NCI-H460 (cell line): ENCODE measurements at regions not wholly inside any gene's neighbourhood (a gene's known extent, or its start where the extent isn't known, plus 50 kb on each side); places are given as distances from the start of the nearest gene placed in this dataset.

ENCODE experiments used
- DNase-seq: peaks from one replicate; pipeline ENCODE4 v3.0.0-alpha.2; 2016; ENCODE audit warnings: low read depth; ENCODE audit errors: extremely low read depth

DNA sequence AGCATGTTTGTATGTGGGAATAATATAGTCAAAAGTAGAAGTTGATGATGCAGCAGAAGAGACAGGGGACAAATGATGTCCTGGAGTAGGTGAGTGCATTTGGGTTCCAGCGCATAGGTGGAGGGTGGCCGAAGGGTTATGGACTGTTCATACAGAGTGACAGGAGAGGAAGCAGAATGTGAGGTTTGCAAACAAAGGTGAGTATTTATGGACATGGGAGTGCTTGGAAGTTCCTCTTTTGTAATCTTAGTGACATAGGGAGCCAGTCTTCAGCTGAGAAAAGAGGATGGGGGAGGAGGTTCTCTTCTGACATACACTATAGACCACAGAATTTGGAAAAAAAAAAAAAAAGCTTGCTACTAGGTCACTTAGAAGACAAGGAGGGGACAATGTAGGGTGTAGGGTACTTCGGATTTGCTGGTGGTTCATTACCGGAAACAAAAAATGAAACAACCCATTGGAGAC is 331.6 kb downstream of the DLEU7 start:
- no peak for DNase-seq

DNA sequence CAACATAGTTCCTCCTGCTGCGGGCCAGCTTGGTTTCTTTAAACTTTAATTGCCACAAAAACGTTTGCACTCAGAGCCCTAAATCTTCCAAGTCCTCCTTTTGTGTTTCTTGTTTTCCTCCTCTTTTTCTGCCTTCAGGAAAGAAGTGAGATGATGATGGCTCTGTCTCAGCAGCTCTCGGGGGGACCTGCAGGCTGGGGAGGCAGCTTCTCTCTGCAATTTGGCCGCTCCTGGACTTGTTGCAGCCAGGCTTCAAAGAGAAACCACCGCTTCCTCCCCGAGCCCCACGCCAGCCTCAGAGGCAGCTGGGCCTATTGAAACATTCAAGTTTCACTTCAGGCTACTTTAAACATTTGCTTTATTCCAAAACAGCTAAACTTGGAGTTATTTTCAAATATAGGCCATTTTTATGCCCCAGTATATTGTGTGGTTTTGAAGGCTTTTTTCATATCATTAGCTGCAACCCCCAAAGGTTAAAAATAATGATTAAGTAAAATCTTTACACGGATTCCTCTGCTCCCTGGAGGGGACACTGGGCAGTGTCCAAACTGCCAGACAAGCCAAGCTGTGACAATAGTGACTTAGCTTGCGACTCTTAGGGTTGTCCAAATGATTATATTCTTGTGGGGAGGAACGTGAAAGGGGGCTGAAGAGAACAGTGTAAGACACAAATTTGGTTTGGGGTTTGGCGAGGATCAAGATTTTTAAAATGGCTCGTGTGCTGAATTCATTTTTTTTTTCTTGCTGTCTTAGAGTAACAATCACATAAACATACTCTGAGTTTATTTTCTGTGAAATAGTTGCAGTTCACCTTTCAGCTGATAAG is 330.8 kb downstream of the DLEU7 start:
- no peak for DNase-seq

DNA sequence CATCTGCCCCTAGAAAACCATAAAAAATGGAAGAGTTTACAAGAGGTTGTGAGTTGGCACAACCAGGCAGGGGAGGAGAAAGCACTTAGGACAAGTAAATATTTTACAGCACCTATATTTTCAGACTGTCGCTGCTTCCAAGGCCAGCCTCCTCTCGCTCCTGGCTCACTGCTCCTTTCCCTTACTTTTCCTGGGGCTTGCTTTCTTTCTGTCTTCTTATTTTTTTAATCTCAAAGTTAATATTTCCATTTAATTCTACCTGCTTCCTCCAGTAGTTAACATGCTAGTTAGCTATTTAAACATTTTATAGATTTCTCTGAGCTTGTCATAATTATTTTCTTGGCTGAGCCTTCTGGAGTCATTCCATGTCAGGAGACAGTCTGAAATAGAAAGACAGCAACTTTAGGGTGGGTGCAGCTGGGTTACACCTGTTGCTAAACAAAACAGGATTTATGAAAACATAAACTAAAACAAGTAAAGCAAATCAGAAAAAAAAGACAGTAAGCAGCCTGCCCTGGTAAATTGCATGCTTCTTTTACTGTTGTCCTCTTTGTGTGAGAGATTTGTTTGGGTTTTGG is 330.1 kb downstream of the DLEU7 start:
- DNase-seq = no peak

DNA sequence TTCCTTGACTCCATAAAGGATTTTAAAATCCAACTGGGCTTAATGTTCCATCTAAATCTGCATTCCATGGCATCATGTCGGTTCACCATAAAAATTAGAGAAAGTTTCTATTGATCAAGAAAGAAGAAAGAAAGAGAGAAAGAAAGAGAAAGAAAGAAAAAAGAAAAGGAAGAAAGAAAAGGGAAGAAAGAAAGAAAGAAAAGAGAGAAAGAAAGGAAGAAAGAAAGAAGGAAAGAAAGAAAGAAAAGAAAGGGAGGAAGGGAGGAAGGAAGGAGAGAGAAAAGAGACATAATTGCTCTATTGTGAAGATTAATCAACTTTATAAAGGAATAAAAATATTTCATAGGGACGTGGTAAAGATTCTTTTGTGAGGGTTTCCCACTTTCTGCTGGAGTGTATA is 329.2 kb downstream of the DLEU7 start:
- DNase-seq = no peak

DNA sequence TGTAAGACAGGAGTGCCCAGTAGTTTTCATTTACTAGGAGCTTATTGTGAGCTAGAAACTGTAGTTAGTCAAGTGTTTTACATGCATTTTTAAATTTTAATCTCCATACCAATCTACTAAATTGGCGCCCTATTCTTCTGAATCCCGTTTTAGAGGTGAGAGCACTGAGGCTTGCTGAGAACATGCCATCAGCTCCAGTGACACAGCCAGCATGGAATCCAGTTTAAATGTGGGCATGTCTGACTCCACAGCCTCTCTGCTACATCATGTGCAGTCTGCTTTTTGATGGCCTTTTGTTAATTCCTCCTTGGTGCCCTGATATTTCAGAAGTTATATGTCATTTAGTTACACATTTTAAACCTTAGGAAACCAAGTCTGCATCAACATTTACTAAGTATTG is 325.4 kb downstream of the DLEU7 start:
- no peak for DNase-seq

DNA sequence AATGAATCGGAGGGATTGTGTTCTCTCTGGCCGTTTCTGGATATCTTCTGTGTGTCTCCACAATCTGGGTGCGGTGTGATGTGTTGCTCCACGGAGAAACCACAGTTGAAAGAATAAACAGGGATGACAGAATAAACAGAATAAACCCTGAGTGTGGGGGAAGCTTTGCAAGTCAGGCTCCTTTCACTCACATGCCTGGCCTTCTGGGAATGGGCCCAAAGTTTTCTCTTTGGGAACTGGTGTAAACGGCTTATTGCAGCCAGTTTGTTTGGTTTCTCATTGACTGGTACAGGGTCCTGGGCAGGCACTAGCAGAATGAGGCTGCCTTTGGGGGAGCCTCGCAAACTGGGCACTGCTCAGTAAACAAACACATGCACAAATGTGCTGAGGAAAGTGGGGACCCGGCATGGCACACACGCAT is 324.7 kb downstream of the DLEU7 start:
- no peak for DNase-seq

DNA sequence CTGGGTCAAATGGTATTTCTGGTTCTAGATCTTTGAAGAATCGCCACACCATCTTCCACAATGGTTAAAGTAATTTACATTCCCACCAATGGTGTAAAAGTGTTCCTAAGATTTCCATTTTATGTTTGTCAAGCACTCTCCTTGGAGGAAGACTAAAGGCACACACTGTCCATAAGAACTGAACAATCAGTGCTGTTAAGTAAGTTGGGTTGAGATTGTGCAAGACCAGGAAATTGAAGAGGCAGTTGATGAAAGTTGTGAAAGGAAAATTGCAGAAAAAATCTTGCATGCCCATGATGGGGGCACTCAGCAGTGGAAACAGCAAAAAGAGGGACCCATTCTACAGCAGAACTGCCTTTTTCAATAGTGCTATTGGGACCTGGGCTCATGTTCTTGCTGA is 323.6 kb downstream of the DLEU7 start:
- DNase-seq = no peak

DNA sequence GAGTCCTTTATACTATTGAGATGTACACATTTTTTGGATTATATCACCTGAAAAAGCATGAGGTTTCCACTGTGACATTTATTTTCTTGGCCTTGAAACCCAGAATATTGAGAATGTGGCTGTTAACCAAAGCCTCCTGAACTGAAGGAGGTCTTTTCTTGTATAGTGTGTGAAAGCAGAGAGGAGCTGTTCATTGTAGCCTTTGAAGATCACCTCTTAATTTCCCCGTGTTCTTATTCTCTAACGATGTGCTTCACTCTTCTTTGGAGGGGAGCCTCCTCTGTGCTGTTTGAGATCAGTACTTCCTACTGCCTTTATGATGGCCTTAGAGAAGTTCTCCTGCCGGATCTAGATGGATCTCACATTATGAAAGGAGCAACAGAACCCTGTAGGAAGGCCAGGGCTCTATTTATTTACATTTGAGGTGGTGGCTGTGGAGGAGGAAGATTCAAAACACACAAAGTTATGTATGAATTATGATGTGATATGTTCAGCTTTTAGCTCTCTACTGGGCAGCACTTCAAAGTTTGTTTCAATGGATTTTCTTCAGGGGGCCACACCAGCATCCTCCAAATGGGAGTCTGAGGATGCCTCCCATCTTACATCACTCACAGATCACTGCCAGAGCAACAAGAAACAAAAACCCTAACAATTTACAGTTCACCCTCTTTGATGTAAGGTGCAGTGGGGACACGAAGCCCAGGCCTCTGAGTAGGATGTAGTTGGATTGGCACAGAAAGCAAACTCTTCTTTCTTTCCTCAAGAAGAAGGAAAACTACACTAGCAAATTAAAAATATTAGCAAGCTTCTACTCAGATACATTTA is 322.3 kb downstream of the DLEU7 start:
- DNase-seq = no peak

DNA sequence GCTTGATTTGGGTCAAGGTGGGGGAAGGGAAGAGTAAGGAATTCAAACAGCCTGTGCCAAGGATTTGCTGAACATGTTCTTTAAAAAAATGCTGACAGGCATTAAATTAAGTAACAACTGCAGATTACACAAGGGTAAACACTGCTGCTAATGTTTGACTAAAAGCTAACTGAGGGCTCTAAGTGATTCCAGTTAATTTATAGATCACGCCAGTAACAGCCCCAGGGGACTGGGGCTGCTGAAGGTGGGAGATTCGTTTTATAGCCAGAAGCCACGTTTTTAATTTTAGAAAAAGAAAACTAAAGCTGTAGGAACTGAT is 321.7 kb downstream of the DLEU7 start:
- DNase-seq = no peak

DNA sequence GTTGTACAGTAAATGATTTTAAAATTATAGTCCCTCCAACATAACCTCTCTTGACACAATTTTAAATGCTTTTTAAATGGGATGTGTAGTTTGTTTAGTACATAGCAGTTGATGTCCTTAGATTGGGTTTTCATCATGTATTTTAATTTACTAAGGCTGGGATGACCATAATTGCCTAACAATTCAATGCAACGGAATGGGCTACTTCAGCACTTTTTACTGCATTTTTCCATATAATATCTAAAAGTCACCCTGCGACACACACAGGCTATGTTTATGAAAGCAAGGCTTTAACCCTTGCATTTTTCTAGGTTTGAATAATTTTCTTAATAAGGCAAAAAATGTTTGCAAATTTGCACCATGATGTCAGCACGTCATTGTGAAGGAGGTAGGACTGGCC is 321.0 kb downstream of the DLEU7 start:
- no peak for DNase-seq

DNA sequence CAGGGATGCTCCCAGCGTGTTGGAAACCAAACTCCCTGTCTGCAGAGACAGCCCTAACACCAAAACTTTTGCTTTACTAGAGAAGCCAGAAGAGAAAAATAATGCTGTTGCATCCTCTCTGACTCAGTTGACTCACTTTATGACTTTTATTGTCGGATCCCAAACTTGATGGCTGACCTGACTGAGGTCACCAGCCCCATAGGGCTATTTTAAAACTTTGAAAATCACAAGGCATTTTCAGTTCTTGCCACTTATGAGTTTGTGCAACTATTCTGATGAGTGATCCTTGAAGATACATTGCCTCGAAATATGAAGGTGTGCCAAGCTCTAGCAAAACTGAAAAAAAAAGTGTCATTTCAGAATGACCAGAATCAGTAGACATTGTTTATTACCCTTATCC is 320.2 kb downstream of the DLEU7 start:
- DNase-seq = no peak

DNA sequence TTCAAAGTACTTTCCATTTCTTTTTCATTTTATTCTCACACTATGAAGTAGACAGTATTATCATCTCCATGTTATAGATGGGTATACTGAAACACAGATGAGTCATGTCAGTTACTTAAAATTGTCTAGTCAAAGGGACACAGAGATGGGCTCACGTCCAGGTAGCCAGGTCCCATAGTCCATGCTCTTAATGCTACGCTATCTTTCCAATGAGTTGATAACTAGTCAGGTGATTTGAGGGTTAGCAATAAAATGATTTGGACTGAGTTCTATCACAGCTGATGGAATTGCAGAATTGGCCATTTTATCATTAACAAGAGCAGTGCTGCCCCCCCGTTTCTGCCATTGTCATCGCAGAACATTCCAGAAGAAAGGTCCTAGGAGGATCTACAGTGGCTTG is 318.9 kb downstream of the DLEU7 start:
- no peak for DNase-seq

DNA sequence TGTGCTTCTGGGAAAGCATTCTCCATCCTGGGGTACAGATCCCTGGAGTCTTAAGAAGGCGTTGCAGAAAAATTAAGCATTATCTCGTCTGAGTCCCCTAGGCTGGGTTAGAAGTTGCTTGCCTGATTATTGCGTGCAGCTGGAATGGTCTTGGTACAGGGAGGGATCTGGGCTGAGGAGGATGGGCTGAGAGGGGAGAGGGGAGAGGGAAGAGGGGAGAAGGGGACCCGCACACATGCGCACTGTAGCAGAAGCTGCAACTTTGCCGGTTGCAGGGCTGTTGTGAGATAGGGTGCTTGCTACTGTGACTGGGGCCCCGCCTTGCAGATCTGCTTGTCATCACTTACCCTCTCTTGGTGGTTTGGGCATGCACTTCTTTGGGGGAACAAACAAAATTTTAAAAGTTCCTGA is 316.8 kb downstream of the DLEU7 start:
- no peak for DNase-seq

DNA sequence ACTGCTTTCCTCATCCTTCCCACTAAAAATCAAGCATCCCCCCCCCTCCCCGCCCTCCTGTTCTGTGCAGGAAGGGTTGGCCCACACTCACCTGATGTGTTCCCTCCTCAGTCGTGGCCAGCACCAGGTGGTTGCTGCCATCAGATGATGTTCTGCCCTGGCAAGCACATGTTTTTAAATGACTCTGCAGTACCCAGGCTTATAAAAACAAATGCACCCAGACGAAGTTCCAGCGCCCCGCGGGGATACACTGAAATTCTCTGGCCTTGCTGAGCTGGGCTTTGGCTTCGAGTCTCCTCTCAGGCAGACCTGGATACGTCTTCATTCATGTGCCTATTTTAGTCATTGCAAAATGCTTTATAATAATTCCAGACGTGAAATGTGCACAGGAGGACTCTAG is 316.3 kb downstream of the DLEU7 start:
- DNase-seq = no peak

DNA sequence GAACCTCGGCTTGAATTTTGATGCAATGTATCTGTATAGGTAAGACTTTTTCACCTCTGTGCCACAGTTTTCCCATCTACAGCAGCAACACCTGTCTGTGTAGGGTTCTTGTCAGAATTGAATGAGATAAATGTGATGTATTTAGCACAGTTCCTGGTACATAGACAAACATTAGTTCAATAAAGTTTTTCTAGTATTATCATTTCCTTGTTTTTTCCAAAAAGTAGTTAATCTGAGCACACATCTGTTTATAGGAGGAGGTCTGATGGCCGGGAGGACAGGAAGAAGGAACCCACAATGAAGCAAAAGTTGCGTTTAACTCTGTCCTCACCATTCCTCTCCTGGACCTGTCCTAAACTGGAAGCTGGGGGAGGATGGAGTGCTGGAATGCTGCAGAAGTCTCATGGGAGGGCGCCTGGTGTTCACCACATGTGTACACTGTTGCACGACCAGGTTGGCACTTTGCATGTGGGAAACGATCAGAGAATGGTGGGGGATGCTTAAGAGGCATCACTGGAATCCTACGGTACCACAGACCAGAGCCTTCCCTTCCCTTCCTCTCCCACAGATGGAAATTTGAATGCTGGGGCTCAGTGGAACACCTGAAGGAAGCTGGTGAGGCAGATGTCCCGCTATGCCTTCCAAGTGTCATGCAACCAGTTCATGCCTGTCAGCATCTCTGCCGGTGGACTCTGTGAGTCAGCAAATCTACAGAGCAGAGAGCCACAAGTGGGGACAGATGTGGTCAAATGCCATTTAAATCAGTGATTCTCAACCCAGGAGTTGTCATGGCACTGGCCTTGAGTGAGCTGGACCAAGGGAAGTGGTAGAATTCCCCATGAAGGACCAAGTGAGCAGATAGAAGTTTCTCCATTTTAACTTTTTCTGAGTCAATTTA is 315.6 kb downstream of the DLEU7 start:
- no peak for DNase-seq

DNA sequence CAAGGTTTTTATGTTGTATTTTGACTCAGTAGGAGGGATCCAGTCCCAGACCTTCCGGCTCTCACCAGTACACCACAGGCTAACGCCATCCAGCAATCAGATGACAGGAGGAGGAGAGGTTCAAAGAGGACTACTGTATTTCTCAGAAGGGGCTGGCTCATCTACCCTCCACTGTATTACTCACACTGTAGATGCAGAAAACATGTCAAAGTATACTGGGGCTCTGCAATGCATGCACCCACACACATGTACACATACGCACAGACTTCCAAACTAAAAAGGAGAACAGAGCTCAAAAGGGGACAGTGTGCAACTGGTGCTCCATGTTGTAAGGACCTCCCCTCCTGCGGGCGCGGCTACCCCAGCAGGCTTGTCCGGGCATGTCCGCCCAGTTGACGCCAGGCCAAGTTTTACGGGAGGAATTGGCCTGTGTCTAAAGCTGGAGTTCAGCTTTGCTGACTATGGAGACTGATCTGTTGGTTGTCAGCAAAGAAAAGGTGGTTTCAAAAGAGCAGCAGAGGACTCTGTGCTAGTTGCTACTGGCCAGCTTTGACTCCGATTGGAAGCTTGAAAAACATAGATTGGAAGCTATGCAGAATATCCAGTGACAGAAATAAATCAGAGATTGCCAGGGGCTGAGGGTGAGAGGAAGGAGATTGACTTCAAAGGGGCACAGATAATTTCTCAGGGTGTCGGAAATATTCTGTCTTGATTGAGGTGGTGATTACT is 314.2 kb downstream of the DLEU7 start:
- DNase-seq = peak; percentile 76

DNA sequence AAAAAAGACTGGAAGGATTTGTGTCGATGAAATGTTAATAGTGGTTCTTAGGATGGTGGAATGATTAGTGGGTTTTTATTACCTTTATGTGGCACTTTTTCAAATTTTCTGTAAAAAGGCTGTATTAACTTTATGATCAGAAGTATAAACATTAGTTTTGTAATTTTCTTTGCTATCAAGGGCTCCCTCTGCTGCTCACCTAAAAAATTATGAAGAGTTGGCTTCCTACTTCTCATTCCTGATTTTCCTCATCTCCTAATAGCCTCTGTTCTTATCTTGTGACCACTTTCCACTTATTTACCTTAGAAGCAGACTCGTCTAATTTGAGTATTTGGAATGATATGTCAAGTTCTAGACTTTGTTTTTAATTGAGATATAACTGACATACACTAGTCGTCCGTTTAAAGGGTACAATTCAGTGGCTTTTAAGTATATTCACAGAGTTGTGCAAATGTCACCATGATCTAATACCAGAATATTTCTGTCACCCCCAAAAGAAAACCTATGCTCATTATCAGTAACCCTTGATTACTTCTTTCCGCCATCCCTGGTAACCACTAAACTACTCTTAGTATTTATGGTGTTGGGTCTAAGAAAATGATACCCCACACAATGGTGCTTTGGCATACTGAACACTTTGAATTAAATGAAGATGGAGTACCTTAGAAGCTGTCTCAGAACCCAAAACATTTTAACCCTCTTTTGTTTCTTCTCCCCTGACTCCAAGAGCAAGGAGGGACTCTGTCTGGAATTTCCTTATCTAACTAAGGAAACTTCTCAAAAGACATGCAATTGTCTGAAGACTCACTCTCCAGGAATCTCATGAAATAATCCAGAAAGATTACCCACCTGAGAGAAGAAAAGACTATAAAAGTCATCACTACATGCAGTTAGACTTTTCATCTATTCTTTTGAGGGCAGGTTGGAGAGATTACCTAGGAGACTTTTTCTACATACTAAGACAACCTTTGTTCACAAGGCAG is 311.3 kb downstream of the DLEU7 start:
- DNase-seq = peak; percentile 22

DNA sequence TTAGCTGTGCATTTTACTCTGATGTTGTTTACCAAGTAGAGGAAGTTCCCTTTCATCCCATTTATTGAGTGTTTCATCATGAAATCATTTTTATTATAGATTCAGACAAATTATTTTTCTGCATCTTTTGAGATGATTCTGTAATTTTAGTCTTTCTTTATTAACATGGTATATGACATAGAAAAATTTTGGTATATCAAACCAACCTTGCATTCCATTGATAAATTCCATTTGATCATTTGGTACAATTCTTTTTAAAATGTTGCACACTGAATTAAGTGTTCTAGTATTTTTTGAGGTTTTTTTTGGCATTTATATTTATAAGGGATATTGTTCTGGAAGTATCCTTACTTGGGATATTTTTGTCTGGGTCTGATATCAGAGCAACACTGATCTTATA is 308.4 kb downstream of the DLEU7 start:
- no peak for DNase-seq

DNA sequence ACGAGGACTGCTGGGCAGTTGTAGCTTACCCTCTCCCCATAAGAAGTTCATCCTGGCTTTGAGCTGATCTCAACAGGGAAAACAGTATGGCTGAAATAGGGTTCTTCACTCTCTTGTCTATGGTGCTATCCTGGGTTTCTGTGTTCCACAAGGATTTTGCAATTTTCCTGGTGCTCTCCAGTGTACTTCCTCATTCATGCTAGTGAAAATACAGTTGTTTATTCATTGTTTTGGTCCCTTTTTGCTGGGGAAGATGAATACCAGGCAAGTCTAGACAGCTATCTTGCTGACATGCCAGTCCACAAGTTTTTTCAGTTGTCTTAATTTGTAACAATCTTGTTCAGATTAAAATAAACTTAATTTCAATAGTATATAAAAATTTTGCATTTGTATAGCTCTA is 306.5 kb downstream of the DLEU7 start:
- no peak for DNase-seq
